GM12892 (cell line): ENCODE measurements at regions not wholly inside any gene's neighbourhood (a gene's known extent, or its start where the extent isn't known, plus 50 kb on each side); places are given as distances from the start of the nearest gene placed in this dataset.

Experiments
- POLR2AphosphoS5 ChIP-seq: IDR thresholded peaks from 2 replicates; pipeline ENCODE4 v1.6.1; 2011; ENCODE audit warnings: low read depth, low read length, control low read depth
- TAF1 ChIP-seq: IDR thresholded peaks from 2 replicates; pipeline ENCODE4 v1.6.1; 2011; ENCODE audit warnings: low read depth, mild to moderate bottlenecking, control low read depth, low read length, borderline replicate concordance

DNA sequence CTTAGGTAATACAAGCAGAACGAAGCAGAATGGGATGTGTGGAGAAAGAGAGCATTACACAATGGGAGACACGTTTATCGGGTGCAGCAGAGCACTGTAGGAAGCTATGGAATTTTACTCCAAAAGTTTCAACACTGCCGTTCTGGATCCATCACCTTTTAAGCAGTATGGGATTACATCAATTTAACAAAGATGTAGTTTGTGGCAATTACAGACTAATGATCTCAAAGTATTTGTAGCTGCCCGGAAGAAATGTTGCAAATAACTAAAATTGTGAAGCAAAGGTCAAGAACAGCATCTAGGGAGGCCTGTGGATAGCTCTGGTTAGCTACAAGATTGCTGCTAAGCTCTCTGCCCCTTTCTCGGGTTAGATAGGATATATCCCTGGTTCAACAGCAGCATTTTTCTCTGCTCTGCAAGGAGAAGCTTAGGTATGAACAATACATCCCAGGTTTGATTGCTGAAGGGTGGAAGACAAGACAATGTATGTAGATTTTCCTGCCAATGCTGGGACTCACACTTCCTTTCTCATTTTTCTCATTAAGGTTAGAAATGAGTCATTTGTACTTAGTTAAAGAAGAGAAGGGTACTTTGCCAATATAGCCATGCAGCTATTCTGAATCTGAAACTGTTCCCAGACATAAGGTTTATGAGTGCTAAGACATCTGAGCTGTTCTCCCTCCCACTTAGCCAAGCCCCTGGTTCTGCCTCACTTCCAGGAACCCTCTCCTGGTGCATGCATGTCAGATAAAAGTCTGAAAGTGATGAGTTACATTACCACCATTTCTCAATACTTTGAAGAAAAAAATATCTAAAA is 75.0 kb upstream of the HIF1A start:
- TF ChIP-seq TAF1 (no peak), POLR2AphosphoS5 (no peak)
